HuH-7.5 (cell line): ENCODE measurements at regions not wholly inside any gene's neighbourhood (a gene's known extent, or its start where the extent isn't known, plus 50 kb on each side); places are given as distances from the start of the nearest gene placed in this dataset.
"Not testable (repeated sequence)": the region's sequence is repeated elsewhere in the genome, so short reads cannot be mapped to it uniquely, and the experiment has no call there.

Source experiments
- DNase-seq: peaks from one replicate; pipeline ENCODE4 v3.0.0; 2011; ENCODE audit warnings: low spot score

GRCh38 chr15:95180530-95180929 is 949.2 kb downstream of the MCTP2 start:
- DNase-seq: no peak

- DNase-seq: no peak
Measured at GRCh38 chr15:95182091-95182490, 950.7 kb downstream of the MCTP2 start.

- DNase-seq: no peak
Measured at GRCh38 chr15:95192923-95193322, 961.6 kb downstream of the MCTP2 start.

- DNase-seq: no peak
Measured at GRCh38 chr15:95194746-95195145, 963.4 kb downstream of the MCTP2 start.

GRCh38 chr15:95196176-95196915 is 965.0 kb downstream of the MCTP2 start:
- DNase-seq: no peak

GRCh38 chr15:95202569-95203349 is 971.4 kb downstream of the MCTP2 start:
- DNase-seq: no peak

GRCh38 chr15:95205077-95205476 is 973.7 kb downstream of the MCTP2 start:
- no peak for DNase-seq

GRCh38 chr15:95205830-95206229 is 974.5 kb downstream of the MCTP2 start:
- not testable (repeated sequence) for DNase-seq

- no peak for DNase-seq
Measured at GRCh38 chr15:95208071-95208470, 976.7 kb downstream of the MCTP2 start.

GRCh38 chr15:95208988-95209387 is 977.6 kb downstream of the MCTP2 start:
- DNase-seq: no peak

- no peak for DNase-seq
Measured at GRCh38 chr15:95210436-95210981, 979.1 kb downstream of the MCTP2 start.

GRCh38 chr15:95215017-95215416 is 983.7 kb downstream of the MCTP2 start:
- no peak for DNase-seq

- no peak for DNase-seq
Measured at GRCh38 chr15:95226835-95227234, 995.5 kb downstream of the MCTP2 start.

GRCh38 chr15:95227235-95227634 is 995.9 kb downstream of the MCTP2 start:
- no peak for DNase-seq

GRCh38 chr15:95228856-95229555 is 997.6 kb downstream of the MCTP2 start:
- DNase-seq: no peak

- no peak for DNase-seq
Measured at GRCh38 chr15:95235033-95235432, 1003.7 kb downstream of the MCTP2 start.

GRCh38 chr15:95247071-95247984 is 1016.0 kb downstream of the MCTP2 start:
- DNase-seq: no peak

GRCh38 chr15:95249524-95249923 is 1018.2 kb downstream of the MCTP2 start:
- no peak for DNase-seq

- no peak for DNase-seq
Measured at GRCh38 chr15:95252404-95252803, 1021.0 kb downstream of the MCTP2 start.

GRCh38 chr15:95254263-95254662 is 1022.9 kb downstream of the MCTP2 start:
- no peak for DNase-seq

GRCh38 chr15:95259513-95259912 is 1028.2 kb downstream of the MCTP2 start:
- DNase-seq: peak; percentile 25
